MM.1S (cell line): ENCODE measurements at regions not wholly inside any gene's neighbourhood (a gene's known extent, or its start where the extent isn't known, plus 50 kb on each side); places are given as distances from the start of the nearest gene placed in this dataset.

Experiments
- DNase-seq: peaks from one replicate; pipeline ENCODE4 v3.0.0-alpha.2; 2015
- H2AFZ ChIP-seq: fragments of 300-600 bp; sonication (generic); 2 replicates; pipeline ENCODE4 v1.6.0; 2016; ENCODE audit warnings: antibody characterized with exemption, low read length
- H3F3A ChIP-seq: fragments of 300-600 bp; sonication (generic); 2 replicates; pipeline ENCODE4 v1.6.1; 2016; ENCODE audit warnings: mild to moderate bottlenecking, antibody characterized with exemption, low read length, moderate library complexity, mixed read lengths; ENCODE audit not compliant: insufficient read depth
- H3K27ac ChIP-seq: fragments of 300-600 bp; sonication (generic); 2 replicates; pipeline ENCODE4 v1.5.1; 2016; ENCODE audit warnings: mild to moderate bottlenecking, low read length
- H3K27me3 ChIP-seq: fragments of 300-600 bp; sonication (generic); replicated peaks from 2 replicates; pipeline ENCODE4 v1.6.0; 2016; ENCODE audit warnings: low read length; ENCODE audit not compliant: insufficient read depth
- H3K36me3 ChIP-seq: fragments of 300-600 bp; sonication (generic); replicated peaks from 2 replicates; pipeline ENCODE4 v1.6.1; 2016; ENCODE audit warnings: mild to moderate bottlenecking, low read length, mixed read lengths; ENCODE audit not compliant: insufficient read depth
- H3K4me1 ChIP-seq: fragments of 300-600 bp; sonication (generic); 2 replicates; pipeline ENCODE4 v1.6.1; 2016; ENCODE audit warnings: low read length, mixed read lengths
- H3K4me2 ChIP-seq: fragments of 300-600 bp; sonication (generic); 2 replicates; pipeline ENCODE4 v1.6.0; 2016; ENCODE audit warnings: low read depth, low read length
- H3K4me3 ChIP-seq: fragments of 300-600 bp; sonication (generic); 2 replicates; pipeline ENCODE4 v1.5.1; 2016; ENCODE audit warnings: low read length, mixed read lengths
- H3K79me2 ChIP-seq: fragments of 300-600 bp; sonication (generic); 2 replicates; pipeline ENCODE4 v1.6.1; 2016; ENCODE audit warnings: mixed run types, low read length, mixed read lengths
- H3K9ac ChIP-seq: fragments of 300-600 bp; sonication (generic); 2 replicates; pipeline ENCODE4 v1.6.1; 2016; ENCODE audit warnings: low read length, mixed read lengths
- H3K9me2 ChIP-seq: fragments of 300-600 bp; sonication (generic); replicated peaks from 2 replicates; pipeline ENCODE4 v1.6.1; 2016; ENCODE audit warnings: mild to moderate bottlenecking, low read length, mixed read lengths; ENCODE audit not compliant: insufficient read depth
- H3K9me3 ChIP-seq: fragments of 300-600 bp; sonication (generic); replicated peaks from 2 replicates; pipeline ENCODE4 v1.6.1; 2016; ENCODE audit warnings: mild to moderate bottlenecking, low read length, mixed read lengths; ENCODE audit not compliant: insufficient read depth
- H4K20me1 ChIP-seq: fragments of 300-600 bp; sonication (generic); 2 replicates; pipeline ENCODE4 v1.6.1; 2016; ENCODE audit warnings: mild to moderate bottlenecking, low read length, moderate library complexity, mixed read lengths; ENCODE audit not compliant: insufficient read depth
- EZH2 ChIP-seq: fragments of 300-600 bp; sonication (generic); optimal IDR thresholded peaks from 2 replicates; pipeline ENCODE3; 2017; ENCODE audit warnings: low read depth, mild to moderate bottlenecking, antibody characterized with exemption, low read length, mixed read lengths
- EZH2phosphoT487 ChIP-seq: fragments of 300-600 bp; sonication (generic); IDR thresholded peaks from 2 replicates; pipeline ENCODE4 v1.6.1; 2018; ENCODE audit warnings: antibody characterized with exemption, low read length
- TF ChIP-seq, protein P1 (sequence below): fragments of 300-600 bp; sonication (generic); IDR thresholded peaks from 2 replicates; pipeline ENCODE4 v1.5.1; 2016; ENCODE audit warnings: antibody characterized with exemption, low read length, mixed read lengths

DNA sequence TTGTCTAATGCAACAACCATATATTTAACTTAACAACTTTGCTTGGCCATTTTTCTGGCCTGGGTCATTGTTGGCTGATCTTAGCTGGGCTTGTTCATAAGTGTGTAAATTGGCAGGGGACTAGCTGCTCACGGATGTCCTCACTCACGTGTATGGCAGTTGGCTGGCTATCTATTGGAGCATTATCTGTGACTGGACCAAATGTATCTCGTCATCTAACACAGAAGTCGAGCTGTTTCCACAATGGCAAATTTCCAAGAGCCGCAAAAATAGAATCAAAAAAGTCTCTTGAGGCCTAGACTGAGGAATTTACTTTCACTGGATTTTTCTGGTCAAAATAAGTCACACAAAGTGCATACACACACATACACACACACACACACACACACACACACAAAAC is 893.3 kb downstream of the FAM181B start:
- H3K4me2 ChIP-seq: no peak overlapping the region
- no peaks in the 10 kb centered on the region for H4K20me1 ChIP-seq
- no peaks in the 10 kb centered on the region for H3K79me2 ChIP-seq
- no peaks in the 10 kb centered on the region for H3F3A ChIP-seq
- no peak overlapping the region for H2AFZ ChIP-seq
- H3K27ac ChIP-seq: no peak overlapping the region
- H3K9me2 ChIP-seq: no peaks in the 10 kb centered on the region
- H3K4me1 ChIP-seq: no peaks in the 10 kb centered on the region
- DNase-seq: no peak
- H3K4me3 ChIP-seq: no peak overlapping the region
- H3K27me3 ChIP-seq: no peaks in the 10 kb centered on the region
- no peaks in the 10 kb centered on the region for H3K36me3 ChIP-seq
- no peak overlapping the region for H3K9ac ChIP-seq
- no peaks in the 10 kb centered on the region for H3K9me3 ChIP-seq
- TF ChIP-seq EZH2phosphoT487 (no peak), EZH2 (no peak)
- TF ChIP-seq, protein P1, sequence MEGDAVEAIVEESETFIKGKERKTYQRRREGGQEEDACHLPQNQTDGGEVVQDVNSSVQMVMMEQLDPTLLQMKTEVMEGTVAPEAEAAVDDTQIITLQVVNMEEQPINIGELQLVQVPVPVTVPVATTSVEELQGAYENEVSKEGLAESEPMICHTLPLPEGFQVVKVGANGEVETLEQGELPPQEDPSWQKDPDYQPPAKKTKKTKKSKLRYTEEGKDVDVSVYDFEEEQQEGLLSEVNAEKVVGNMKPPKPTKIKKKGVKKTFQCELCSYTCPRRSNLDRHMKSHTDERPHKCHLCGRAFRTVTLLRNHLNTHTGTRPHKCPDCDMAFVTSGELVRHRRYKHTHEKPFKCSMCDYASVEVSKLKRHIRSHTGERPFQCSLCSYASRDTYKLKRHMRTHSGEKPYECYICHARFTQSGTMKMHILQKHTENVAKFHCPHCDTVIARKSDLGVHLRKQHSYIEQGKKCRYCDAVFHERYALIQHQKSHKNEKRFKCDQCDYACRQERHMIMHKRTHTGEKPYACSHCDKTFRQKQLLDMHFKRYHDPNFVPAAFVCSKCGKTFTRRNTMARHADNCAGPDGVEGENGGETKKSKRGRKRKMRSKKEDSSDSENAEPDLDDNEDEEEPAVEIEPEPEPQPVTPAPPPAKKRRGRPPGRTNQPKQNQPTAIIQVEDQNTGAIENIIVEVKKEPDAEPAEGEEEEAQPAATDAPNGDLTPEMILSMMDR: no peak

DNA sequence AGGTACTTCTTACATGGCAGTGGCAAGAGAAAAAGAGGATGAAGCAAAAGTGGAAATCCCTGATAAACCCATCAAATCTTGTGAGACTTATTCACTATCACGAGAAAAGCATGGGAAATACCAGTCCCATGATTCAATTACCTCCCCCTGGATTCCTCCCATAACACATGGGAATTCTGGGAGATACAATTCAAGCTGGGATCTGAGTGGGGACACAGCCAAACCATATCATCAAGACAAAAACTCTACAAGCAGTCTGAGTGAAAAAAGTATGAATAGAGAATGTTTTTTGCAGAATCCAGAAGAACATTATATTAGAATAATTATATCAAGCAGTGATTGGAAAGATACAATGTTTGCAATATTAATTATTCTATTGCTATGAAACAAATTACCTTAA is 893.7 kb downstream of the FAM181B start:
- Histone ChIP-seq H3K27ac (no peak overlapping the region), H3K4me1 (no peaks in the 10 kb centered on the region), H3K4me2 (no peak overlapping the region), H3K79me2 (no peaks in the 10 kb centered on the region), H3K9ac (no peak overlapping the region), H3K4me3 (no peak overlapping the region), H3K9me2 (no peaks in the 10 kb centered on the region), H3K27me3 (no peaks in the 10 kb centered on the region), H4K20me1 (no peaks in the 10 kb centered on the region), H3K9me3 (no peaks in the 10 kb centered on the region), H2AFZ (no peak overlapping the region), H3F3A (no peaks in the 10 kb centered on the region), H3K36me3 (no peaks in the 10 kb centered on the region)
- DNase-seq: no peak
- TF ChIP-seq EZH2phosphoT487 (no peak), EZH2 (no peak)
- TF ChIP-seq, protein P1: no peak

DNA sequence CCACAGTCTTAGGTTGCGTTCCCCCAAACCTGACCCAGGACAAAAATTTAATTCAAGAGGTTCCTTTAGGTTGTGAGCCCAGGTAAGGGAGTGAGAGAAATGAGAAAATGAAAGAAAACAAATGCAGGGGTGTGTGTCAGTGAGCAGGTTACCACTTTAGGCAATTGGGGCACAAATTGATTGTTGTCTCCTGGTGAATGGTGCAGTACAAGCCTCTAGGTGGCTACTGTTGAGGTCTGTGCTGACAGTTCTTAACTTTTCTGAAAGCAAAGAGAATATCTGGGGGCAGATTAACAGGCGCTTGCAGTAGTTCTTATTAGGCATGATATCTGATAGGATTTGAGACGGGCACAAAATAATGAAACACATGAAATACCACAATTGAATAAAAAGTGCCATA is 894.6 kb downstream of the FAM181B start:
- H3F3A ChIP-seq: no peaks in the 10 kb centered on the region
- H3K79me2 ChIP-seq: no peaks in the 10 kb centered on the region
- TF ChIP-seq EZH2phosphoT487 (no peak), EZH2 (no peak)
- TF ChIP-seq, protein P1: no peak
- H3K4me3 ChIP-seq: no peak overlapping the region
- no peaks in the 10 kb centered on the region for H3K36me3 ChIP-seq
- H3K9ac ChIP-seq: no peak overlapping the region
- H2AFZ ChIP-seq: no peak overlapping the region
- H3K9me2 ChIP-seq: no peaks in the 10 kb centered on the region
- no peak for DNase-seq
- no peaks in the 10 kb centered on the region for H3K27me3 ChIP-seq
- H4K20me1 ChIP-seq: no peaks in the 10 kb centered on the region
- H3K4me1 ChIP-seq: no peaks in the 10 kb centered on the region; the same call in 1 of the 2 replicates
- H3K4me2 ChIP-seq: no peak overlapping the region
- H3K9me3 ChIP-seq: no peaks in the 10 kb centered on the region
- no peak overlapping the region for H3K27ac ChIP-seq
